ENCODE measurements at regions not wholly inside any gene's neighbourhood (a gene's known extent, or its start where the extent isn't known, plus 50 kb on each side); places are given as distances from the start of the nearest gene placed in this dataset.

DNA sequence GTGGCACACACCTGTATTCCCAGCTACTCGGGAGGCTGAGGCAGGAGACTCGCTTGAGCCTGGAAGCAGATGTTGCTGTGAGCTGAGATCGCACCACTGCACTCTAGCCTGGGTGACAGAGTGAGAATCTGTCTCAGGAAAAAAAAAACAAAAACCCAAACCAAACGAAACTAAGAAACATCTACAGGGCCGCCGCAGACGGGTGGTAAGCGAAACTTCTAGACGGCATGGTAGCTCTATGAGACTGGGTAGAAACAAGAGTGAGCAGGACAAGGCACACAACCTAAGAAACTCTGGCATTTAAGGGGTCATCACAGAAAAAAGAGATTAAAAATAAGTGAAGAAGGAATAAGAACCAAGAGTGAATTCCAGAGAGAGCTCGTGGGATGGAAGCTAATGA, 454.8 kb upstream of the KLF4 start (continued):
- TF ChIP-seq, protein P1, sequence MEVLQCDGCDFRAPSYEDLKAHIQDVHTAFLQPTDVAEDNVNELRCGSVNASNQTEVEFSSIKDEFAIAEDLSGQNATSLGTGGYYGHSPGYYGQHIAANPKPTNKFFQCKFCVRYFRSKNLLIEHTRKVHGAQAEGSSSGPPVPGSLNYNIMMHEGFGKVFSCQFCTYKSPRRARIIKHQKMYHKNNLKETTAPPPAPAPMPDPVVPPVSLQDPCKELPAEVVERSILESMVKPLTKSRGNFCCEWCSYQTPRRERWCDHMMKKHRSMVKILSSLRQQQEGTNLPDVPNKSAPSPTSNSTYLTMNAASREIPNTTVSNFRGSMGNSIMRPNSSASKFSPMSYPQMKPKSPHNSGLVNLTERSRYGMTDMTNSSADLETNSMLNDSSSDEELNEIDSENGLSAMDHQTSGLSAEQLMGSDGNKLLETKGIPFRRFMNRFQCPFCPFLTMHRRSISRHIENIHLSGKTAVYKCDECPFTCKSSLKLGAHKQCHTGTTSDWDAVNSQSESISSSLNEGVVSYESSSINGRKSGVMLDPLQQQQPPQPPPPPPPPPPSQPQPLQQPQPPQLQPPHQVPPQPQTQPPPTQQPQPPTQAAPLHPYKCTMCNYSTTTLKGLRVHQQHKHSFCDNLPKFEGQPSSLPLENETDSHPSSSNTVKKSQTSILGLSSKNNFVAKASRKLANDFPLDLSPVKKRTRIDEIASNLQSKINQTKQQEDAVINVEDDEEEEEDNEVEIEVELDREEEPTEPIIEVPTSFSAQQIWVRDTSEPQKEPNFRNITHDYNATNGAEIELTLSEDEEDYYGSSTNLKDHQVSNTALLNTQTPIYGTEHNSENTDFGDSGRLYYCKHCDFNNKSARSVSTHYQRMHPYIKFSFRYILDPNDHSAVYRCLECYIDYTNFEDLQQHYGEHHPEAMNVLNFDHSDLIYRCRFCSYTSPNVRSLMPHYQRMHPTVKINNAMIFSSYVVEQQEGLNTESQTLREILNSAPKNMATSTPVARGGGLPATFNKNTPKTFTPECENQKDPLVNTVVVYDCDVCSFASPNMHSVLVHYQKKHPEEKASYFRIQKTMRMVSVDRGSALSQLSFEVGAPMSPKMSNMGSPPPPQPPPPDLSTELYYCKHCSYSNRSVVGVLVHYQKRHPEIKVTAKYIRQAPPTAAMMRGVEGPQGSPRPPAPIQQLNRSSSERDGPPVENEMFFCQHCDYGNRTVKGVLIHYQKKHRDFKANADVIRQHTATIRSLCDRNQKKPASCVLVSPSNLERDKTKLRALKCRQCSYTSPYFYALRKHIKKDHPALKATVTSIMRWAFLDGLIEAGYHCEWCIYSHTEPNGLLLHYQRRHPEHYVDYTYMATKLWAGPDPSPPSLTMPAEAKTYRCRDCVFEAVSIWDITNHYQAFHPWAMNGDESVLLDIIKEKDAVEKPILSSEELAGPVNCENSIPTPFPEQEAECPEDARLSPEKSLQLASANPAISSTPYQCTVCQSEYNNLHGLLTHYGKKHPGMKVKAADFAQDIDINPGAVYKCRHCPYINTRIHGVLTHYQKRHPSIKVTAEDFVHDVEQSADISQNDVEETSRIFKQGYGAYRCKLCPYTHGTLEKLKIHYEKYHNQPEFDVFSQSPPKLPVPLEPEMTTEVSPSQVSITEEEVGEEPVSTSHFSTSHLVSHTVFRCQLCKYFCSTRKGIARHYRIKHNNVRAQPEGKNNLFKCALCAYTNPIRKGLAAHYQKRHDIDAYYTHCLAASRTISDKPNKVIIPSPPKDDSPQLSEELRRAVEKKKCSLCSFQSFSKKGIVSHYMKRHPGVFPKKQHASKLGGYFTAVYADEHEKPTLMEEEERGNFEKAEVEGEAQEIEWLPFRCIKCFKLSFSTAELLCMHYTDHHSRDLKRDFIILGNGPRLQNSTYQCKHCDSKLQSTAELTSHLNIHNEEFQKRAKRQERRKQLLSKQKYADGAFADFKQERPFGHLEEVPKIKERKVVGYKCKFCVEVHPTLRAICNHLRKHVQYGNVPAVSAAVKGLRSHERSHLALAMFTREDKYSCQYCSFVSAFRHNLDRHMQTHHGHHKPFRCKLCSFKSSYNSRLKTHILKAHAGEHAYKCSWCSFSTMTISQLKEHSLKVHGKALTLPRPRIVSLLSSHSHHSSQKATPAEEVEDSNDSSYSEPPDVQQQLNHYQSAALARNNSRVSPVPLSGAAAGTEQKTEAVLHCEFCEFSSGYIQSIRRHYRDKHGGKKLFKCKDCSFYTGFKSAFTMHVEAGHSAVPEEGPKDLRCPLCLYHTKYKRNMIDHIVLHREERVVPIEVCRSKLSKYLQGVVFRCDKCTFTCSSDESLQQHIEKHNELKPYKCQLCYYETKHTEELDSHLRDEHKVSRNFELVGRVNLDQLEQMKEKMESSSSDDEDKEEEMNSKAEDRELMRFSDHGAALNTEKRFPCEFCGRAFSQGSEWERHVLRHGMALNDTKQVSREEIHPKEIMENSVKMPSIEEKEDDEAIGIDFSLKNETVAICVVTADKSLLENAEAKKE (CRISPR knock-in tag; IDR thresholded peaks at IDR 0.05) = no peak

DNA sequence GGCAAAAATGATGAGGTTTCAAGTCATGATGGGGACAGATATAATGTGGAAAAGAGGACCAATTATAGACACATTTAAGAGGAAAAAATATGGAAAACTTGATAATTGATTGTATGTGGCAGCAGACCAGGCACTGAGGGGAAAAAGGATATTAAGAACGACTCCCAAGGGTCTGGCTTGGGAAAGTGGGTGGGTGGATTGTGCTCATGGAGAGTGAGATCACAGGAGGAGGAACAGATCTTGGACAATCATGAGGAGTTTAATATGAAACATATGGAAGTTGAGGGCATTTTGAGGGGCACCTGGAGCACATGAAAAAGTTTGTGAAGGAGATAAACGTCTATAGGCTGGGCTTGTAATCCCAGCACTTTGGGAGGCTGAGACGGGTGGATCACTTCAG, 454.3 kb upstream of the KLF4 start:
- no peaks in the 10 kb centered on the region for H3K79me2 ChIP-seq (replicated peaks; ENCODE audit: insufficient read depth)
- ATAC-seq (no peak), DNase-seq (ENCODE audit: low spot score) (no peak)
- H3K4me1 ChIP-seq (ENCODE audit: insufficient read depth) = no peaks in the 10 kb centered on the region
- H3K9me2 ChIP-seq (ENCODE audit: insufficient read depth) = peaks cover 7% of the 10 kb centered on the region; the same call in 1 of the 2 replicates
- Mint-ChIP-seq H3K36me3 (ENCODE audit: low read depth) (no peaks in the 10 kb centered on the region), H3K9me3 (no peaks in the 10 kb centered on the region), H3K27ac (no peak overlapping the region), H3K4me3 (no peak overlapping the region), H3K4me1 (peaks cover 7% of the 10 kb centered on the region; the same call in 1 of the 3 replicates), H3K27me3 (ENCODE audit: insufficient read depth, low read depth, poor library complexity) (peaks cover 2% of the 10 kb centered on the region)
- no peak overlapping the region for H2AFZ ChIP-seq
- no peak overlapping the region for H3K27ac ChIP-seq (ENCODE audit: low read depth)
- H3K27me3 ChIP-seq (ENCODE audit: insufficient read depth) = no peaks in the 10 kb centered on the region
- H3F3A ChIP-seq (replicated peaks; ENCODE audit: low read depth) = no peaks in the 10 kb centered on the region
- no peaks in the 10 kb centered on the region for H4K20me1 ChIP-seq (replicated peaks; ENCODE audit: insufficient read depth)
- H3K4me3 ChIP-seq = no peak overlapping the region
- no peak overlapping the region for H3K4me2 ChIP-seq
- H3K36me3 ChIP-seq (ENCODE audit: insufficient read depth) = no peaks in the 10 kb centered on the region
- TF ChIP-seq POLR2AphosphoS5 (IDR thresholded peaks at IDR 0.05; ENCODE audit: low read depth) (no peak), STAT1 (IDR thresholded peaks at IDR 0.05; ENCODE audit: unreplicated experiment) (no peak), CREB1 (CRISPR knock-in tag; IDR thresholded peaks at IDR 0.05; ENCODE audit: low read depth) (no peak), ZNF331 (CRISPR knock-in tag; IDR thresholded peaks at IDR 0.05; ENCODE audit: low read depth) (no peak), NANOG (IDR thresholded peaks at IDR 0.05; ENCODE audit: borderline replicate concordance) (no peak)
- TF ChIP-seq, protein P2, sequence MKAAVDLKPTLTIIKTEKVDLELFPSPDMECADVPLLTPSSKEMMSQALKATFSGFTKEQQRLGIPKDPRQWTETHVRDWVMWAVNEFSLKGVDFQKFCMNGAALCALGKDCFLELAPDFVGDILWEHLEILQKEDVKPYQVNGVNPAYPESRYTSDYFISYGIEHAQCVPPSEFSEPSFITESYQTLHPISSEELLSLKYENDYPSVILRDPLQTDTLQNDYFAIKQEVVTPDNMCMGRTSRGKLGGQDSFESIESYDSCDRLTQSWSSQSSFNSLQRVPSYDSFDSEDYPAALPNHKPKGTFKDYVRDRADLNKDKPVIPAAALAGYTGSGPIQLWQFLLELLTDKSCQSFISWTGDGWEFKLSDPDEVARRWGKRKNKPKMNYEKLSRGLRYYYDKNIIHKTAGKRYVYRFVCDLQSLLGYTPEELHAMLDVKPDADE (IDR thresholded peaks at IDR 0.05) = no peak
- TF ChIP-seq, protein P3, sequence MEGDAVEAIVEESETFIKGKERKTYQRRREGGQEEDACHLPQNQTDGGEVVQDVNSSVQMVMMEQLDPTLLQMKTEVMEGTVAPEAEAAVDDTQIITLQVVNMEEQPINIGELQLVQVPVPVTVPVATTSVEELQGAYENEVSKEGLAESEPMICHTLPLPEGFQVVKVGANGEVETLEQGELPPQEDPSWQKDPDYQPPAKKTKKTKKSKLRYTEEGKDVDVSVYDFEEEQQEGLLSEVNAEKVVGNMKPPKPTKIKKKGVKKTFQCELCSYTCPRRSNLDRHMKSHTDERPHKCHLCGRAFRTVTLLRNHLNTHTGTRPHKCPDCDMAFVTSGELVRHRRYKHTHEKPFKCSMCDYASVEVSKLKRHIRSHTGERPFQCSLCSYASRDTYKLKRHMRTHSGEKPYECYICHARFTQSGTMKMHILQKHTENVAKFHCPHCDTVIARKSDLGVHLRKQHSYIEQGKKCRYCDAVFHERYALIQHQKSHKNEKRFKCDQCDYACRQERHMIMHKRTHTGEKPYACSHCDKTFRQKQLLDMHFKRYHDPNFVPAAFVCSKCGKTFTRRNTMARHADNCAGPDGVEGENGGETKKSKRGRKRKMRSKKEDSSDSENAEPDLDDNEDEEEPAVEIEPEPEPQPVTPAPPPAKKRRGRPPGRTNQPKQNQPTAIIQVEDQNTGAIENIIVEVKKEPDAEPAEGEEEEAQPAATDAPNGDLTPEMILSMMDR (conservative IDR thresholded peaks at IDR 0.05; ENCODE audit: low read depth in 2 of 2) = no peak
- TF ChIP-seq, protein P4, sequence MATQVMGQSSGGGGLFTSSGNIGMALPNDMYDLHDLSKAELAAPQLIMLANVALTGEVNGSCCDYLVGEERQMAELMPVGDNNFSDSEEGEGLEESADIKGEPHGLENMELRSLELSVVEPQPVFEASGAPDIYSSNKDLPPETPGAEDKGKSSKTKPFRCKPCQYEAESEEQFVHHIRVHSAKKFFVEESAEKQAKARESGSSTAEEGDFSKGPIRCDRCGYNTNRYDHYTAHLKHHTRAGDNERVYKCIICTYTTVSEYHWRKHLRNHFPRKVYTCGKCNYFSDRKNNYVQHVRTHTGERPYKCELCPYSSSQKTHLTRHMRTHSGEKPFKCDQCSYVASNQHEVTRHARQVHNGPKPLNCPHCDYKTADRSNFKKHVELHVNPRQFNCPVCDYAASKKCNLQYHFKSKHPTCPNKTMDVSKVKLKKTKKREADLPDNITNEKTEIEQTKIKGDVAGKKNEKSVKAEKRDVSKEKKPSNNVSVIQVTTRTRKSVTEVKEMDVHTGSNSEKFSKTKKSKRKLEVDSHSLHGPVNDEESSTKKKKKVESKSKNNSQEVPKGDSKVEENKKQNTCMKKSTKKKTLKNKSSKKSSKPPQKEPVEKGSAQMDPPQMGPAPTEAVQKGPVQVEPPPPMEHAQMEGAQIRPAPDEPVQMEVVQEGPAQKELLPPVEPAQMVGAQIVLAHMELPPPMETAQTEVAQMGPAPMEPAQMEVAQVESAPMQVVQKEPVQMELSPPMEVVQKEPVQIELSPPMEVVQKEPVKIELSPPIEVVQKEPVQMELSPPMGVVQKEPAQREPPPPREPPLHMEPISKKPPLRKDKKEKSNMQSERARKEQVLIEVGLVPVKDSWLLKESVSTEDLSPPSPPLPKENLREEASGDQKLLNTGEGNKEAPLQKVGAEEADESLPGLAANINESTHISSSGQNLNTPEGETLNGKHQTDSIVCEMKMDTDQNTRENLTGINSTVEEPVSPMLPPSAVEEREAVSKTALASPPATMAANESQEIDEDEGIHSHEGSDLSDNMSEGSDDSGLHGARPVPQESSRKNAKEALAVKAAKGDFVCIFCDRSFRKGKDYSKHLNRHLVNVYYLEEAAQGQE (IDR thresholded peaks at IDR 0.05; ENCODE audit: unreplicated experiment) = no peak

All from GM23338 (cell line).